Retinal pigment epithelial cell (primary cell): ENCODE measurements at regions not wholly inside any gene's neighbourhood (a gene's known extent, or its start where the extent isn't known, plus 50 kb on each side); places are given as distances from the start of the nearest gene placed in this dataset.

Source experiments
- DNase-seq: peaks from one replicate; pipeline ENCODE4 v3.0.0-alpha.2; 2010; ENCODE audit warnings: low read depth
- H3K4me3 ChIP-seq: 2 replicates; pipeline ENCODE4 v1.5.1; 2011; ENCODE audit warnings: mild to moderate bottlenecking, low read length, control low read depth, moderate library complexity
- TF ChIP-seq, protein P1 (sequence below): conservative IDR thresholded peaks from 2 replicates; pipeline ENCODE4 v1.5.1; 2011; ENCODE audit warnings: low read depth, low read length, control low read depth, inconsistent platforms

DNA sequence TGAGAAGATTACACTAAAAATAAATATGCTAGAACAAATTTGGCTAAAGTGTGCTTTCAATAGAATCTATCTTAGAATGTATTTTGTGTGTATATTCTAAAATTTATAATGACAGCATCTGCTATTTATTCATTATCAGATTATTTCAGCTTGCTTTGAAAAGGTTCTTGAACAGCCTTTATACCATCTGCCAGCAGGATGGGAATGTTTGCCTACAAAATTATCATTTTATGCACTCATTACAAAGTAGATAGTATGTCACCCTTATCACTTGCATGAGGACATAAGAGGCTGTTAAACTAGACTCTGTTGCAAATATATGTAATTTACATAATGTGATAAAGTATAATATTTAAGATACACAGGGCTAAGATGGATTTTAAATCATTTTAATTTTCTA is 1286.9 kb upstream of the PCDH20 start:
- TF ChIP-seq, protein P1, sequence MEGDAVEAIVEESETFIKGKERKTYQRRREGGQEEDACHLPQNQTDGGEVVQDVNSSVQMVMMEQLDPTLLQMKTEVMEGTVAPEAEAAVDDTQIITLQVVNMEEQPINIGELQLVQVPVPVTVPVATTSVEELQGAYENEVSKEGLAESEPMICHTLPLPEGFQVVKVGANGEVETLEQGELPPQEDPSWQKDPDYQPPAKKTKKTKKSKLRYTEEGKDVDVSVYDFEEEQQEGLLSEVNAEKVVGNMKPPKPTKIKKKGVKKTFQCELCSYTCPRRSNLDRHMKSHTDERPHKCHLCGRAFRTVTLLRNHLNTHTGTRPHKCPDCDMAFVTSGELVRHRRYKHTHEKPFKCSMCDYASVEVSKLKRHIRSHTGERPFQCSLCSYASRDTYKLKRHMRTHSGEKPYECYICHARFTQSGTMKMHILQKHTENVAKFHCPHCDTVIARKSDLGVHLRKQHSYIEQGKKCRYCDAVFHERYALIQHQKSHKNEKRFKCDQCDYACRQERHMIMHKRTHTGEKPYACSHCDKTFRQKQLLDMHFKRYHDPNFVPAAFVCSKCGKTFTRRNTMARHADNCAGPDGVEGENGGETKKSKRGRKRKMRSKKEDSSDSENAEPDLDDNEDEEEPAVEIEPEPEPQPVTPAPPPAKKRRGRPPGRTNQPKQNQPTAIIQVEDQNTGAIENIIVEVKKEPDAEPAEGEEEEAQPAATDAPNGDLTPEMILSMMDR, result no peak
- no peak overlapping the region for H3K4me3 ChIP-seq
- DNase-seq, result no peak

GRCh38 chr13:62697701-62698100 is 1282.1 kb upstream of the PCDH20 start:
- H3K4me3 ChIP-seq, result no peak overlapping the region
- TF ChIP-seq, protein P1, result no peak
- no peak for DNase-seq

- H3K4me3 ChIP-seq, result no peak overlapping the region
- TF ChIP-seq, protein P1, result no peak
These were observed 1280.8 kb upstream of the PCDH20 start for GRCh38 chr13:62696490-62696889.

GRCh38 chr13:62687732-62688131 is 1272.1 kb upstream of the PCDH20 start:
- no peak for DNase-seq
- H3K4me3 ChIP-seq, result no peak overlapping the region
- TF ChIP-seq, protein P1, result no peak

More at GRCh38 chr13:62696490-62696889, 1280.8 kb upstream of the PCDH20 start:
- DNase-seq, result no peak

DNA sequence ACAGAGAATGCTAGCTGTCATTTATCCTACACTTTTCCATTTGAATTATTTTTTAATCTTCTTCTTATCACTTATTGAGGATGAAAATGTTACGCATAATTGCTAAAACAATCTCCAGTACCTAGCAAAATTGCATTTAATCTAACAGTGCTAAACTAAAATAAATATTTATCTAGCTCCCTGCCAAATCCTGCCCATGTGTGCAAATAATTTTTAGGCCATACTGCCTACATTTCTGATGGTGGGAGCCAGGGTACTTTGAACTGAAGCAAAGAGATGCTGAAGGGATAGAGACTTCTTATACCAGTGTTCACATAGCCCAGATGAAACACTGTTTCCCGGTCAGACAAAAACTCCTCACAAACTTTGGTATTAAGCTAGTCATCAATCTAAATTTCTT is 1268.7 kb upstream of the PCDH20 start:
- DNase-seq, result no peak
- TF ChIP-seq, protein P1, result no peak

DNA sequence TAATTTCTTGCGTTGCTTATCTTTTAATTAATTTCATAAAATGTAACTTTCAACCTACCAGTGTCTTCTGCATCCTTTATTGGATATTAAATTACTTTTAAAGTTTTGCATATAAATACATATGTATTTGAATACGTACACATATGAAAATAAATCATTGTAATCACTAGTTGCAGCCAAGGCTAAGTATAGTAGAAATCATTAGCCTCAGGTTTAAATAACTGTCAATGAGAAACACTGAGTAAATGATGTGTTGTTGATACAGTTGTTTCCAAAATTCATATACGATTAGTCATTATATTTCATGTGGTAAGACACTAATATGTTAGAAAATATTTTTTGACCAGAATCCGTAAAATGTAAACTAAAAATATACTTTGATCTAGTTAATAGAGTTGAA is 1267.1 kb upstream of the PCDH20 start:
- TF ChIP-seq, protein P1, result no peak

More for the DNA sequence above, 1268.7 kb upstream of the PCDH20 start:
- no peak overlapping the region for H3K4me3 ChIP-seq

DNA sequence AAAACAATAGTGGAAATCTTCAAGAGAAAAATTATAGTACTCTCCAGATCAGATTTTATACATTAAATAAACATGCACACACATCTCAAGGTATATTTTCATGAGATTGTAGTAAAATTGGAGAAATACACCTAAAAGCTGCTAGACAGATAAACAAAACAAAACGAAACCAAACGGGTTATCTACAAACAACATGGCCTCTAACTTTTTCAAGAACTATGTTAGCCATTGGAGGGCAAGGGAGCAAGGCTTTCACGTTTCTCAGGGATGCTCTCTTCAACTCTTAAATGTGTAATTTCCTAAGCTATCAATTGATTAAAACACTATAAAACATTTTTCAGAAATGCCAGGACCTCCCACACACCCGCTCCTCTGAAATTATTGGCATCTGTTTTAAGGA is 1262.4 kb upstream of the PCDH20 start:
- no peak overlapping the region for H3K4me3 ChIP-seq
- TF ChIP-seq, protein P1, result no peak
- no peak for DNase-seq

More for the DNA sequence above, 1267.1 kb upstream of the PCDH20 start:
- no peak for DNase-seq
- H3K4me3 ChIP-seq, result no peak overlapping the region
